HG03565 (cell line): ENCODE measurements at regions not wholly inside any gene's neighbourhood (a gene's known extent, or its start where the extent isn't known, plus 50 kb on each side); places are given as distances from the start of the nearest gene placed in this dataset.
"Not testable (repeated sequence)": the region's sequence is repeated elsewhere in the genome, so short reads cannot be mapped to it uniquely, and the experiment has no call there.

Source experiments
- ATAC-seq: cut with Tn5 transposase; IDR thresholded peaks from one replicate; pipeline ENCODE4 v1.9.1; 2021; ENCODE audit warnings: mild to moderate bottlenecking, moderate library complexity; ENCODE audit not compliant: unreplicated experiment

GRCh38 chr2:192983173-192983572 lies 788.4 kb upstream of the TMEFF2 start:
- ATAC-seq, result no peak

DNA sequence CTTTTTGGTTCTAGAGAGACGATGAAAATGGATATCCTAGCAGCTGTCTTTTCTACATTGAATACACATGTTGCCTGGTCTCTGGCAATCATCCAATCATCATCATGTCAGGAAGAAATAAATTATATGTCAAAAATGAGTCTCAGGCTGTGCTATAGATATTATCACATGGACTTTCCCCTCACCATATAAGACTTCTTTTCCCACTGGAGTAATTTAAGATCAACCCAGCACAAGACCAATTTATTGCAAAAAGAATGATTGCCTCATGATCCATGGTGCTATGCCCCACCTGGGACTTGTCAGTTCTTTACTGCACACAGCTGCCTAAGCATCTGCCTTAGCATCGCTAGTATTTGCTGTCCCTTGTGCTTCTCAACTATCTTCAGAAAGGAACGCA lies 783.7 kb upstream of the TMEFF2 start:
- no peak for ATAC-seq

GRCh38 chr2:192971981-192972380 lies 777.2 kb upstream of the TMEFF2 start:
- ATAC-seq, result no peak

DNA sequence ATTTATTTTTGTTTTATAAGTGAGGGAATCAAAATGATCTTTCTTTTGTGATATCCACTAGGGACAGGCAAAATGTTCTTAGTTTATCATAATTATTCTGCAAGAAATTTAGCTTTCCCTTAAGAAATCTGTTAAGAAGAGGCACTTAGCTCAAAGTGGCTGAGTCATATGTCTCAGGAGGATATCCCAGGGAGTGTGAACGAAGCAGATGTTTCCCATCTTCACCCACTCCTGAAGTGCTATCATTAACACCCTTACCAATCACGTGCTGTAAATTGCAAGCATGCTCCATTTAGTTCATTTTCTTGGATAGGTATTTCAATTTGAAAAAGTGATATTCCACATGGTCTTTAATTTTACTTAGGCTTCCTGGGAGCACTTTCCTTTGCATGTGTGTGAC lies 774.3 kb upstream of the TMEFF2 start:
- ATAC-seq, result no peak

GRCh38 chr2:192960945-192961344 lies 766.2 kb upstream of the TMEFF2 start:
- no peak for ATAC-seq

DNA sequence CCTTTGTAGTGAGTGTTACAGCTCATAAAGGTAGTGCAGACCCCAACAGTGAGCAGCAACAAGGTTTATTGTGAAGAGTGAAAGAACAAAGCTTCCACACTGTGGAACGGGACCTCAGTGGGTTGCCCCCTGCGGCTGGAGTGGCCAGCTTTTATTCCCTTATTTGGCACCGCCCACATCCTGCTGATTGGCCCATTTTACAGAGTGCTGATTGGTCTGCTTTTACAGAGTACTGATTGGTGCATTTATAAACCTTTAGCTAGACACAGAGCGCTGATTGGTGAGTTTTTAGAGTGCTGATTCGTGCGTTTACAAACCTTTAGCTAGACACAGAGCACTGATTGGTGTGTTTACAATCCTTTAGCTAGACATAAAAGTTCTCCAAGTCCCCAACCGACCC lies 763.9 kb upstream of the TMEFF2 start:
- not testable (repeated sequence) for ATAC-seq

GRCh38 chr2:192957425-192957824 lies 762.7 kb upstream of the TMEFF2 start:
- ATAC-seq, result no peak

DNA sequence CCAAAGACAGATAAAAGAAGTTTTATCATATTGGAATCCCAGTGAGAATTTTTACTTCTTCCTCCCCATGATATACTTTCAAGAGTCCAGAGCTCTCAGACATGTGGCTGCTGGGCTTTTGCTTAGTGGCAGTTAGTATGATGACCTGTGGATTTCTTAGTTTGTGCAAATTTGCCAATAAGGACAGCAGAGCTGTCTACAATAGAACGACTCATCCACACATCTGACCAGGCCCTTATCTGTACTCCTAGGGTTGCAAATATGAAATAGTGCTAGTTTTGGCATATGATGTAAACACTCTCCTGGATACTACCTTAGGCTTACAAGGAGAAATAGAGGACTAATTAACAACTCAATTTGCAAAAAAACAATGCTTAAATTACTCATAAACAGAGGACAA lies 758.4 kb upstream of the TMEFF2 start:
- ATAC-seq, result no peak

DNA sequence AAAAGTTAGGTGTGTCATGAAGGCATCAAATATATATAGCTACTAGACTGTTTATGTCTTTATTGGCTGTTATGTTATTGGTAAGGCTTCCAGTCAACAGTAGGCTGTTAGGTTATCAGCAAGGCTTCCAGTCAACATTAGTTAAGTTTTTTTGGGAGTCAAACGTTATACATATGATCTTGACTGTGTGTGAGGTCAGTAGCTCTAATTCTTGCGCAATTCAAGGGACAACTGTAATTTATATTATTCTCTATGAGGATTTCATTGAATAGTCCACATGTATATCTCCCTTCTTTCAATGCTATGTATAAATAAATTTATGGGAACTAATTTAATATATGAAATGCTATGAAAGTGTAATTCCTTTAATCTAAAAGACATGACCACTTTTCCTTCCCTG lies 757.5 kb upstream of the TMEFF2 start:
- ATAC-seq, result no peak

DNA sequence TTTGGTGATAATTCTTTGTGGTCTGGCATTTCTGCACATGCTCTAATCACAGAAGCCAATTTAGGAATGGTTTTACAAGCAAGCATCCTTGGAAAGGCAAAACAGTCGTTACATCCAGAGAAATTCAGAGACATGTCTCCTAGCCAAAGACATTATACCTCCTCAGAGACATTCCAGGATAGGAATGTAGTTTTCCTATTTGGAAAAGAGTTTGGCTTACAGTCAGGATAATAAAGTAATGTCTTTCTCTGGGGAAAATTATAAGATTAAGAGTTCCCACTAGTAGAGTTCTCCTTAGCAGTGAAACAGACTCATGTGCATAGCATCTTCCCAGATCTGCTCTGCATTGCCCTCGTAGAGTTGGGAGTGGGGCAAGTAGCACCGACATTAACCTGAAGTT lies 753.6 kb upstream of the TMEFF2 start:
- ATAC-seq, result no peak

GRCh38 chr2:192947352-192947751 lies 752.6 kb upstream of the TMEFF2 start:
- ATAC-seq, result no peak

- ATAC-seq, result no peak
Observed at GRCh38 chr2:192940767-192941166, 746.0 kb upstream of the TMEFF2 start.

- ATAC-seq, result no peak
Observed at GRCh38 chr2:192932376-192932775, 737.6 kb upstream of the TMEFF2 start.

- not testable (repeated sequence) for ATAC-seq
Observed at GRCh38 chr2:192921631-192922030, 726.9 kb upstream of the TMEFF2 start.

- ATAC-seq, result no peak
Observed at GRCh38 chr2:192901446-192901845, 706.7 kb upstream of the TMEFF2 start.

GRCh38 chr2:192899466-192899865 lies 704.7 kb upstream of the TMEFF2 start:
- no peak for ATAC-seq

DNA sequence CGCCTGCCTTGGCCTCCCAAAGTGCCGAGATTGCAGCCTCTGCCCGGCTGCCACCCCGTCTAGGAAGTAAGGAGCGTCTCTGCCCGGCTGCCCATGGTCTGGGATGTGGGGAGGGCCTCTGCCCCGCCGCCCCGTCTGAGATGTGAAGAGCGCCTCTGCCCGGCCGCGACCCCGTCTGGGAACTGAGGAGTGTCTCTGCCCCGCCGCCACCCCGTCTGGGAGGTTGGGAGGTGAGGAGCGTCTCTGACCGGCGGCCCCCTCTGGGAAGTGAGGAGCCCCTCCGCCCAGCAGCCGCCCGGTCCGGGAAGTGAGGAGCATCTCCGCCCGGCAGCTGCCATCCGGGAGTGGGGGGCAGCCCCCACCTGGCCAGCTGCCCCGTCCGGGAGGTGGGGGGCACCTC lies 699.2 kb upstream of the TMEFF2 start:
- ATAC-seq, result not testable (repeated sequence)

- ATAC-seq, result no peak
Observed at GRCh38 chr2:192888109-192888508, 693.4 kb upstream of the TMEFF2 start.

DNA sequence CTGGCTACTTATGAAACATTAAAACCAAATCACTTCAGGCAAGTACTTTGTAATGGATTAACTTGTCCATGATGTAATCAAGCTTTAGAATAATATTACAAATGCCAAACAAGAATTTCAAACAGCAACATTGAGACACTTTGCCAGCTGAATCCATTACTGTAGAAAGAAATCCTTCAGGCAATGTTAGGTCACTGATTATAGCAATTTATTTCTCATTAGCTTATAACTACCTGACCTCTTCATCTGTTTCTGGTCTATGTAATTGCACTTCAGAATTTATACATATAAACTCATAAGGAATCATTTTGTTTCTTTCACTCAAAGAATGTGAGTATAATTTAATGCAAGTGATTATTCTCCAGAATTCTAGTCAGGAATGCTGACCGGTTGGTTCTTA lies 692.6 kb upstream of the TMEFF2 start:
- no peak for ATAC-seq

- no peak for ATAC-seq
Observed at GRCh38 chr2:192886636-192887035, 691.9 kb upstream of the TMEFF2 start.

GRCh38 chr2:192885569-192886160 lies 690.9 kb upstream of the TMEFF2 start:
- ATAC-seq, result no peak

DNA sequence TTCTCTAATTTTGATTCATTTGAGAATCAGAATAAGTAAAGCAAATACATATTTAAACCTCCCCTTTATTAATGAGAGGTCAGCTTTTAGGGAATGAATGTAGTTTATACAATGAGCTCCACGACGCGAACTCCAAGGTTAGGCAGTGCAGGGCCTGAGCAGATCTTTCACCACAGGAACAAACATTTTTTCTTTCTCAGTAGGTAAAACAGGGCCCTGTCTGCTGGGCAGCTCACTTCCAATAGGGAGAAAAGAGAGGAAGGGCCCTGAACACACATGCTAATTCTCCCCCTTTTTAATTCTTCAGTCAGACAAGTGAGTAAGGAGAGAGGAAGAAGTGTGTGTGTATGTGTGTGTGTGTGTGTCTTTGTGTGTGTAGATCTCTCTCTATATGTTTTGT lies 682.4 kb upstream of the TMEFF2 start:
- no peak for ATAC-seq

DNA sequence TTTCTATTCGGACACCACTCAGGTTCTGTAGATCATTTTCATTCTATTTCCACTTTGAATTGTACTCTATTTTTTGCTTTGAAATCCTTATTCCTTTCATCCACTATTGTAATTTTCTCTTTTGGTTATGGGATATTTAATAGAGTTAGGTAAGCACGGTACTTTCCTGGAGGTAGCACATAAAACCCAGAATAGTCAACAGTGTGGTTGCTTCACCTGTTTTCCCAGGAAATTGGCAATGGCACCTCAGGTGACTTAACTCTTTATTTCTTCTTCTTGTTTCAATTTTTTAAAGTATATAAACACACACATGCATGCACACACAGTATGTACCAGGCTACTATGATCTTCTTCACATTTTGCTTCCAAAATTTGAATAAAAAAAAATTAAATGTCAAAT lies 682.0 kb upstream of the TMEFF2 start:
- no peak for ATAC-seq

- no peak for ATAC-seq
Observed at GRCh38 chr2:192854706-192855105, 660.0 kb upstream of the TMEFF2 start.
